HG03457 (cell line): ENCODE measurements at regions not wholly inside any gene's neighbourhood (a gene's known extent, or its start where the extent isn't known, plus 50 kb on each side); places are given as distances from the start of the nearest gene placed in this dataset.
"Not testable (repeated sequence)": the region's sequence is repeated elsewhere in the genome, so short reads cannot be mapped to it uniquely, and the experiment has no call there.

ENCODE experiments used
- ATAC-seq: cut with Tn5 transposase; IDR thresholded peaks from one replicate; pipeline ENCODE4 v1.9.1; 2021; ENCODE audit warnings: moderate number of reproducible peaks; ENCODE audit not compliant: unreplicated experiment

GRCh38 chr10:25797888-25798429, 136.1 kb upstream of the MYO3A start:
- no peak for ATAC-seq

DNA sequence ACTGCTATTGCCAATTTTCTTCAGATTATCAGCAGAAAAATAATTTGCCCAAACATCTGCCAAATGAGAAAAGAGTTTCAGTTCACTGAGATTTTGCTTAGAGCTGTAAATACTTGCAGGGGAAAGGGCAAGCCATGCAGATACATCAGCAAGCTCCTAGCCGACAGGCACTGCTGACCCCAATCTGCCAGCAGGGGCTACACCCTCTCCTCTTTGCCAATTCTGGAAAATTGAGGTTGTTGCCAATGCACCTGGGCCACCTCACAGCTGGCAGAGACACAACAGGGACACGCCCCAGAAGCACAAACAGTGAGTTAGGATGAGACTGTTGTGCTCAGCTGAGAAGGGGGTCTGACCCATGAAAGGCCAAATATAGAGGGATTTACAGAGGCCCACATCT, 129.5 kb upstream of the MYO3A start:
- no peak for ATAC-seq

- ATAC-seq = no peak
Observed at GRCh38 chr10:25805986-25806385, 128.0 kb upstream of the MYO3A start.

DNA sequence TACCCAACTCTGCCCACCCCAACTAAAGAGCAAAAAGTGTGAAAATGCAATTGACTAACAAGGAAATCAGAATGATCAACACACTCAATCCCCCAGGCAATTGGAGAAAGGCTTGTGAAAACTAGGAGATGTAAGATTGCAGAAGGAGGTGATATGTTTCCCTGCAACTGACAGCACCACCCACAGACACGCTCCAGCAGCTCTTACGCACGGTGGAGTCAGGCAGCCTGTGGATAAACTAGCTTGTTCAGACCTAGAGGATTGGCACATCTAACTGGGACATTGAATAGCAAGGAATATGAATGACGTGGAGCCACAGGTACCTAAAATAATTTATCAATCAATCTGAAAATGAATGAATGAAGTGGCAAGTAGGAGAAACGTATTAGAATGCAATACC, 125.7 kb upstream of the MYO3A start:
- no peak for ATAC-seq

GRCh38 chr10:25811052-25811685, 122.9 kb upstream of the MYO3A start:
- ATAC-seq = no peak

- no peak for ATAC-seq
Observed at GRCh38 chr10:25813511-25813910, 120.5 kb upstream of the MYO3A start.

DNA sequence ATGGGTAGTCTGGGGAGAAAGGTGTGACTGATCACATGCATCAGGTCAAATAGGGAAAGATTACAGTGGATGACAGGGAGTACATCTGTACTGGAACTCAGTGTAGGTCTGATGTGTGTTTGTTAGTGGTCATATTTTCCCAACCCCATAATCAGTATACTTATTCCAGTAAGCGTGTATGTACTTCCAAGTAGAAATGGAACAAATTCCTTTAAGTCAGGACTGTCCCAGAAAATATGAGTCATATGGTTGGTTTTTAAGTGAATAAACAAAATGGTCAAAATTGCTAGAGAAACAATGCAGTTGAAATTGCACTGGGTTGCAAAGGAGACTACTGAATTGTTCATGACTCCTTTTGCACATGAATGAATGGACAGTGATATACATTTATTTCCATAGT, 118.8 kb upstream of the MYO3A start:
- ATAC-seq = no peak

DNA sequence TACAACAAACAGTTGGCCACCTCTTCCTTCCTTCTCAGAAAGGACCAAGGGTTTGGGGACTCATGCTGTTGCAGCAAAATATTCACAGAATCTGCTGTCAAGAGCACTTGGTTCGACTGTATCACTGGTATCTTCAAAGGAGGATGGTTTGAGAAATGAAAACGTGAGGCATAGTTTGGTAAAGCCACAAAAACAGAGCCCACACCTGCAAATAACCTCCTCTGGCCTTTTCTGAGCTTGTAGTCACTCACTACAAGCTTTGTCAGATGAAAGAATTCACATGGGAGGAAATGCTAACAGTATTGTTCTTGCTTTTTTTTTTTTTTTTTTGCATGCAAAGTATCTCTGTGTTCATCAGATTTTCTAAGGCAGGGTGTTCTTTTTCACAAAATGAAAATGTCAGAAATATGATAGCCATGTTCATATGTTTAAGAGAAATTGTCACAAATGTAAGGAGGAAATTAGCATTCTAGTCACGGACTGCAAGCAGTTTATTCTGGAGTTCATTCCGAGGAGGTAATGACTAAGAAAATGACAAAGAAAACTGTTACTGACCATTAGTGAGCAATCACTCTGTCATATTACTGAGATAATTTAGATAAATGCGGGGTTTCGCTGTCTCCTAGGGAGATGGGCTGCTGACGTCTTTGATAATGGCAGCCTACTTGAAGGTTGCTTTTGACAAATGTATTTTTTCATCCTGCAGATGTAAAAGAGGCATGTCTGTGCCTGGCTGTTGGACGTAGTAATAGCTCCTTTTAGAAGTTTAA, 117.8 kb upstream of the MYO3A start:
- no peak for ATAC-seq

DNA sequence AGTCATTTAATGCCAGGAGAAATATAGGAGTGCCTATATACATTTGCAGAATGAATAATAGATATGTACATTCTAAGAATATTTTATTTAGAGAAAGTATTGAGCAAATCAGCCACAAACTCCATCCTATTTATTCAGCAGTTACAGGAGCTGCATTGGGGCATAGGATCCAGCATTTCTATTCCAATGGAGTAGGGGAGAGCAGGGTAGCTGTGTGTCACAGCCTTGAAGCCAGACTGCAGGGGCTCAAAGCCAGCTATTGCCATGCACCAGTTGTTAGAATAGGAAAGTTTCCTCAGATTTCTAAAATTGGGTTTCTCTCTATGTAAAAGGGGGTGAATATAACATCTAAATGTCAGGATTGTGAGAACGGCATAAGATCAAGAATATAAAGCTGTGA, 116.8 kb upstream of the MYO3A start:
- ATAC-seq = no peak

- ATAC-seq = no peak
Observed at GRCh38 chr10:25818751-25819150, 115.3 kb upstream of the MYO3A start.

- ATAC-seq = no peak
Observed at GRCh38 chr10:25820472-25820871, 113.6 kb upstream of the MYO3A start.

DNA sequence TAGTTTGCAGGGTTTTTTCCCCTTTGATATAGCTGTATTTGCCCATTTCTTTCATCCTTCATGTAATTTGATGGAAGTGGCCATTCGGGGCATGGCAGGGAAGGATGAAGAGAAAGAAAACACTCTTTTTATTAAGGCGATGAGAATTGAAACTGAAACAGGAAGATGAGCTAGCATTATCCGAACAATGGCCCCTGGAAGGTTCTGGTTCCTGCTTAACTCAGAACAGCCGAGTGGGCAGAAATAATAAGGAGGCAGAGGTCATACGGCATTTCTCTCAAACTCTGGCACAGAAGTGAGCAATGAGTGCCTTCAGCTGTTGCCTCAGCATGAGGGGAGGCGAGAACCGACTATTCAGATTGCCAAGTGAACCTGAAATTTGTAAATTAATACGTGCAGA, 113.2 kb upstream of the MYO3A start:
- ATAC-seq = no peak

- no peak for ATAC-seq
Observed at GRCh38 chr10:25824050-25824449, 110.0 kb upstream of the MYO3A start.

- no peak for ATAC-seq
Observed at GRCh38 chr10:25828475-25828874, 105.6 kb upstream of the MYO3A start.

DNA sequence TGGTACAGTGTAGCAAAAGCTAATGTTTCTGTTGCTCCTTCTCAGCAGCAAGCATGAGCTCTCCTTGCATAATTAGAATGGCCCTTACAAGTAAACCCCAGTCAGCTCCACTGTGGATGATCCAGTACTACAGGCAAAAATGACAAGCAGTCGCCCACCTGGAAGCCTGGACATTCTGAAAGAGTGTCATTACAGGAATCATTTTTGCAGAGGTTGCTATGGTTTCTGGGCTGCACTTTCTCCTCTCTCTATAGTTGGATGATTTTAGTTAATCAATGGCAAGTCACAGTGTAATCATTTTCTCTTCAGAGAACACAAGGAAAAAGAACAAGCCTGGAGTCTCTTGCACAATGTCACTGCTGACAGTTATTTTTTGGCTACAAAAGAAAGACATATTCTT, 102.9 kb upstream of the MYO3A start:
- no peak for ATAC-seq

DNA sequence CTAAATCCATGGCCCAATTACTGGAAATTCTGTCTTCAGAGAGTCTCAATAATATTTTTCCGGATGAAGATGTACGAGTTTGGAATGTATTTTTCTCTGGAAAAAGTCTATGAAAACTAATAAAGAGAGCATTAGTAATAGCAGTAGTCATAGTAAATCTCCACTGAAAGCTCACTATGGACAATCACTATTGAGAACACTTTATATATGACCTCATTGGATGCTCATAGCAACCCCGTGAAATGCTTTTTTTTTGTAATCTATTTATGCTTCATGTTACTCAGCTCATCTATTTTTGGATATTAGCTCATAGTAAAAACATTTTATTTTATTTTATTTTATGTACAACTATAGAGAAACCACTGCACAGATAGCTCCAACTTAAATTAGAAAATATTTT, 94.3 kb upstream of the MYO3A start:
- ATAC-seq = no peak

DNA sequence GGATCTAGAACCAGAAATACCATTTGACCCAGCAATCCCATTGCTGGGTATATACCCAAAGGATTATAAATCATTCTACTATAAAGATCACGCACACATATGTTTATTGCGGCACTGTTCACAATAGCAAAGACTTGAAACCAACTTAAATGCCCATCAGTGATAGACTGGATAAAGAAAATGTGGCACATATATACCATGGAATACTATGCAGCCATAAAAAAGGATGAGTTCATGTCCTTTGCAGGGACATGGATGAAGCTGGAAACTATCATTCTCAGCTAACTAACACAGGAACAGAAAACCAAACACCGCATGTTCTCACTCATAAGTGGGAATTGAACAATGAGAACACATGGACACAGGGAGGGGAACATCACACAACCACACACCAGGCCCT, 93.2 kb upstream of the MYO3A start:
- not testable (repeated sequence) for ATAC-seq

DNA sequence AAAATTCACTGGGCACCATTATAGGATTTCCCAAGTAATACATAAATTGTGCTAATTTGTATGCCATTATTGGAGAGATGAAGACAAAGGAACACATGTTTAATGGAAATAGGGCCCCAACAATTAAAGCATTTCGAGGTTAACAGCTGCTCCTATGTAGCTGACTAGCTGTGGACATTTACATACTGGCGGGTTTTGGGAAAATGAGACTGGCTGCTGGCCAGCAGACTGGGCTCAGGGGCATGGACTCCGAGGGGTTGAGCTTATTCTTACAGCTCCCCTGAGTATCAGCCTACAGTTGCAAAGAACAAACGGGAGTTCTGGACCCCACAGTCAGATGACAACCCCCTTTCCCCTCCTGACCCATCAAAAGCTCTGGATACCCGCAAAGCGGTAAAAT, 91.9 kb upstream of the MYO3A start:
- no peak for ATAC-seq

- no peak for ATAC-seq
Observed at GRCh38 chr10:25843551-25844170, 90.4 kb upstream of the MYO3A start.

DNA sequence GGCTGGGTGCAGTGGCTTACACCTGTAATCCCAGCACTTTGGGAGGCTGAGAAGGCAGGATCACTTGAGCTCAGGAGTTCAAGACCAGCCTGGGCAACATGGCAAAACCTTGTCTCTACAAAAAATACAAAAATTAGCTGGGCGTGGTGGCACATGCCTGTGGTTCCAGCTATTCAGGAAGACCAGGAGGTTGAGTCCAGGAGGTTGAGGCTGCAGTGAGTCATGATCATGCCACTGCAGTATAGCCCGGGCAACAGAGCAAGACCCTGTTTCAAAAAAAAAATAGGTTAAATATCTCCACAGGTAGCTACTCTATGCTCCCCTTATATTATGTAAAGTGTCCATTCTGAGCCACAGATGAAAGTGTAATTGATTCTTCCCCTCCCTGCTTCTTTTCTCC, 89.3 kb upstream of the MYO3A start:
- ATAC-seq = not testable (repeated sequence)

DNA sequence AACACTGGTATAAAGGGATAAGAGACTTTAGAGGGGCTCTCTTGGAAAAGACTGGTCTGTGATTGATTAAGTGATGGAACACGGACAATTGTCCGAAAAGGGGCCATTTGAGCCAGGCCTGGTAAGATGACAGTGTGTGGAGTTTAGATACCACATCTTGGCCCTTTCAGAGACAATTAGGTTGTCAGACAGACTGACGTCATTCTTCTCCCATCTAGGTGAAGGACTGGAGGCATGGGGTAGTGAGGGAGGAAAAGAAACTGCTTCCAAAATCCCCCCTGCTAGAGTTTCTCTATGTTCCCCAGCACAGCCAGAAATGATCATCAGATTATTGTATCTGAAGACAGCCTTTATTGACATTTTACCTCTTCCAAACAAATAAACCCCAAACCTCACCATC, 84.8 kb upstream of the MYO3A start:
- no peak for ATAC-seq

DNA sequence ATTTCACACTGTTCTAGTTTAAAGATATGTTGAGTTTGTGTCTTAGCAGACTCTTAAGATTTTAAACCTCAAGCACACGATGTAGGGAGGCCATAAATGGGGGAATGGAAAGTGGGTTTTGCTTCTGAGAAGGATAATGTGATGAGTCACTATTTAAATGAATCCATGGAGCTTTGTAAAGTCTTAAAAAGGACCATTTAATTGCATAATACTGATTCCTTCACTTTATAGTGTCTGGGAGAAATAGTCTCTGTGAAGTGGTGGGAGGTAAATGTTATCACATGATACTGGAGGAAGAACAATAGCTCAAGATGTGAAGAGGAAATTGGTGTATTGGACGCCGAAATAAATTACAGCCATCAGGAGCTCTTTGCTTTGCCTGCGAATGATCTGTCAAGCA, 84.0 kb upstream of the MYO3A start:
- ATAC-seq = no peak
